ENCODE measurements at regions not wholly inside any gene's neighbourhood (a gene's known extent, or its start where the extent isn't known, plus 50 kb on each side); places are given as distances from the start of the nearest gene placed in this dataset.

- no peak for DNase-seq (ENCODE audit: low read depth)
Observed at GRCh38 chr4:10965196-10965595, 280.6 kb upstream of the CLNK start.

GRCh38 chr4:10963958-10964703 is 279.6 kb upstream of the CLNK start:
- TF ChIP-seq CTCF (IDR thresholded peaks at IDR 0.05; ENCODE audit: control insufficient read depth, extremely low read depth, insufficient read depth), result no peak
- DNase-seq (ENCODE audit: low read depth), result no peak
- H3K4me3 ChIP-seq (ENCODE audit: low read depth, low read length), result no peak overlapping the region

More at GRCh38 chr4:10965196-10965595, 280.6 kb upstream of the CLNK start:
- TF ChIP-seq CTCF (IDR thresholded peaks at IDR 0.05; ENCODE audit: control insufficient read depth, extremely low read depth, insufficient read depth), result no peak
- H3K4me3 ChIP-seq (ENCODE audit: low read depth, low read length), result no peak overlapping the region

- H3K4me3 ChIP-seq (ENCODE audit: low read depth, low read length), result no peak overlapping the region
- DNase-seq (ENCODE audit: low read depth), result no peak
- no peak for TF ChIP-seq CTCF (IDR thresholded peaks at IDR 0.05; ENCODE audit: control insufficient read depth, extremely low read depth, insufficient read depth)
Observed at GRCh38 chr4:10963241-10963640, 278.7 kb upstream of the CLNK start.

GRCh38 chr4:10962246-10962645 is 277.7 kb upstream of the CLNK start:
- DNase-seq (ENCODE audit: low read depth), result no peak
- no peak for TF ChIP-seq CTCF (IDR thresholded peaks at IDR 0.05; ENCODE audit: control insufficient read depth, extremely low read depth, insufficient read depth)
- no peak overlapping the region for H3K4me3 ChIP-seq (ENCODE audit: low read depth, low read length)

- no peak overlapping the region for H3K4me3 ChIP-seq (ENCODE audit: low read depth, low read length)
- no peak for TF ChIP-seq CTCF (IDR thresholded peaks at IDR 0.05; ENCODE audit: control insufficient read depth, extremely low read depth, insufficient read depth)
- no peak for DNase-seq (ENCODE audit: low read depth)
Observed at GRCh38 chr4:10960389-10960788, 275.8 kb upstream of the CLNK start.

- no peak overlapping the region for H3K4me3 ChIP-seq (ENCODE audit: low read depth, low read length)
- TF ChIP-seq CTCF (IDR thresholded peaks at IDR 0.05; ENCODE audit: control insufficient read depth, extremely low read depth, insufficient read depth), result no peak
- DNase-seq (ENCODE audit: low read depth), result no peak
Observed at GRCh38 chr4:10959586-10959985, 275.0 kb upstream of the CLNK start.

All from LNCaP clone FGC (cell line).